ENCODE measurements at regions not wholly inside any gene's neighbourhood (a gene's known extent, or its start where the extent isn't known, plus 50 kb on each side); places are given as distances from the start of the nearest gene placed in this dataset.

DNA sequence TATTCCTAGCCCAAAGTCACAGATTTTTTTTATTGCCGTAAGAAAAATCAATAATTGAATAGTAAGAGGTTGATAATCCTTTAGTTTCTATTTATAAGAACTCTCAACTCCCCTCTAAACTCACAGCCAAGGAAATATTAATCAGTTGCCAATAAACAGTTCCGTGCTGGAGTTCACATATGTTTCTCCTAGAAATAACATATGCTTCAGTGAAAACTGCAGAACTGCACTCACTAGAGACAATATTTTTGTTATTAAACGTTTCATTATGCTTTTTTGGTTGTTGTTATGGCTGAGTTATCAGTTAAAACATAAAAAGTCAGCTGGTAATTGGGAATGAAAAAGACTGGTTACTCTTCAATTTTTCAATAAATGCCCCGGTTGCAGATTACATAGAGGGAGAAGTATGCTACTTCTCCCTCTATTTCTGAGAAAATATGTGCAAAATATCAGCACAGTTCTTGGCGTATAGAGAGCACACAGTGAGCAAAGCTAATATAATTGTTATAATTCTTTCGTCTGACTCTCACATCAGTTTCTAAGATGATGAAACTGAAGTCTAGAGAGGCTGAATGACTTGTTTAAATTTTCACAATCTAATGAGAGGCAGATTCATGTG is 781.2 kb upstream of the GRM7 start:
- H3K27ac ChIP-seq, result no peak overlapping the region
- H3K27me3 ChIP-seq, result no peaks in the 10 kb centered on the region
- WGBS, 2 donors, result 66 to 73% methylated on average over 6 of the region's 6 CpGs
- ATAC-seq (no peak), DNase-seq (no peak)
- H3K9me3 ChIP-seq, result peaks cover 0 to 4% (median 0%) of the 10 kb centered on the region in 11 donors
- TF ChIP-seq, protein P1, sequence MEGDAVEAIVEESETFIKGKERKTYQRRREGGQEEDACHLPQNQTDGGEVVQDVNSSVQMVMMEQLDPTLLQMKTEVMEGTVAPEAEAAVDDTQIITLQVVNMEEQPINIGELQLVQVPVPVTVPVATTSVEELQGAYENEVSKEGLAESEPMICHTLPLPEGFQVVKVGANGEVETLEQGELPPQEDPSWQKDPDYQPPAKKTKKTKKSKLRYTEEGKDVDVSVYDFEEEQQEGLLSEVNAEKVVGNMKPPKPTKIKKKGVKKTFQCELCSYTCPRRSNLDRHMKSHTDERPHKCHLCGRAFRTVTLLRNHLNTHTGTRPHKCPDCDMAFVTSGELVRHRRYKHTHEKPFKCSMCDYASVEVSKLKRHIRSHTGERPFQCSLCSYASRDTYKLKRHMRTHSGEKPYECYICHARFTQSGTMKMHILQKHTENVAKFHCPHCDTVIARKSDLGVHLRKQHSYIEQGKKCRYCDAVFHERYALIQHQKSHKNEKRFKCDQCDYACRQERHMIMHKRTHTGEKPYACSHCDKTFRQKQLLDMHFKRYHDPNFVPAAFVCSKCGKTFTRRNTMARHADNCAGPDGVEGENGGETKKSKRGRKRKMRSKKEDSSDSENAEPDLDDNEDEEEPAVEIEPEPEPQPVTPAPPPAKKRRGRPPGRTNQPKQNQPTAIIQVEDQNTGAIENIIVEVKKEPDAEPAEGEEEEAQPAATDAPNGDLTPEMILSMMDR (IDR thresholded peaks at IDR 0.05), result no peak
- no peaks in the 10 kb centered on the region for H3K4me1 ChIP-seq
- no peak overlapping the region for H3K4me3 ChIP-seq
- no peaks in the 10 kb centered on the region for H3K36me3 ChIP-seq
- intact Hi-C loops (cut with DNase I), result no loop called here

DNA sequence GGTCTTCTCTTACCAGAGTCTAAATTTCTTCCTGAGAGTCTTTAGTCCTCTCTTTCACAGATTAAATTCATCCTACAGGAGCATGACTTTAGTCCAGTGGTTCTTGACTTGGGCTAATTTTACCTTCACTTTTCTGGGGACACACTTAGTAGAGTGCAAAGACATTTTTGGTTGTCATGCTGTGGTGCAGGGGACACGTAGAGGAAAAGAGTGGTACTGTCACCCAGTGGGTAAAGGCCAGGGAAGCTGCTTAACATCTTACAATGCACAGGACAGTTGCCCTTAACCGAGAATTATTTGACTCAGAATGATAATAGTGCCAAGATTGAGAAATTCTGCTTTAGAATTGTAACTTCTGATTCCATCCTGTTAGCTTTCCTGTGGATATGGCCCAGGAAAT is 772.5 kb upstream of the GRM7 start:
- ATAC-seq (no peak), DNase-seq (no peak)
- H3K36me3 ChIP-seq, result no peaks in the 10 kb centered on the region
- no peaks in the 10 kb centered on the region for H3K9me3 ChIP-seq
- H3K4me1 ChIP-seq, result no peaks in the 10 kb centered on the region
- no peak overlapping the region for H3K4me3 ChIP-seq
- intact Hi-C loops (cut with DNase I), result no loop called here
- TF ChIP-seq, protein P1 (IDR thresholded peaks at IDR 0.05), result no peak
- peaks cover 0 to 8% (median 0%) of the 10 kb centered on the region in 7 donors for H3K27me3 ChIP-seq
- 45 to 50% methylated on average over 2 of the region's 2 CpGs for WGBS, 2 donors
- no peak overlapping the region for H3K27ac ChIP-seq

DNA sequence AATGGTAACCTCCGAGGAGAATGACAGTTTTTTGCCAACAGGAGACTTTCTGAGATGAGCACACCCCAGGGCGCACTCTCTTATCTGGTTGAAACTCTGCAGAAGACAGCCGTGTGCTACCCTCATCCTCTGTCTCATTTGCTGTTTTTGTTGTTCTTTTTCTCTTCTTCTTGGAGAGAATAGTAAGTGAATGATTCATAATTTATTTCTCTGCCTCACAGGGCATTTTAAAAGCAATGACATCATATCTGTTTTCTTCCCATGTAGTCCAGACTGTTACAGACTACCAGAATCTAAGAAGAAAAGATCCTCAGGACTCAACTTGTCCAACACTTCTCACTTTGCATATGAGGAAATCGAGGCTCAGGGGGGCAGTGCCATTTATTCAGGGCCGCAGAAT is 771.1 kb upstream of the GRM7 start:
- Histone ChIP-seq H3K36me3 (no peaks in the 10 kb centered on the region), H3K27me3 (peaks cover 0 to 8% (median 0%) of the 10 kb centered on the region in 7 donors), H3K4me3 (no peak overlapping the region), H3K9me3 (no peaks in the 10 kb centered on the region), H3K4me1 (no peaks in the 10 kb centered on the region), H3K27ac (no peak overlapping the region)
- WGBS, 2 donors, result 37 to 39% methylated on average over 5 of the region's 5 CpGs
- intact Hi-C loops (cut with DNase I), result no loop called here
- TF ChIP-seq, protein P1 (IDR thresholded peaks at IDR 0.05), result no peak
- no peak for ATAC-seq
- DNase-seq, result no peak

DNA sequence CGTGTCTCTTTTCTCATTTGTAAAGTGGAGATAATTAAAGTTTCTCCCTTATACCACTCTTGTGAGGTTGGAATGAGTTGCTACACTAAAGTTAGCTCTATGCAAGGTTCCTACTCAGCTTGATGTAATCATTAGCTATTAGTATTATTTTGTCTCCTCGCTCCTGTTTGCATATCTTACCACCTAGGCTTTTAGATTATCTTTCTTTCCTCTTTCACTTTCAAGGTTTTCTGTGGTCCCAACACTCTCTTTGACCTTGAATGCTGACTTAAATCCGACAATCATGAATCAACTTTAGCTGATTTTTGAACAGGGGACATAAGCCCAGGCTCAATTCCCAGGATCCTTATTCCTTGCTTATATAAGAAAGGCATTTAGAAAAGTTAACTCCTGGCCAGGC is 769.7 kb upstream of the GRM7 start:
- TF ChIP-seq, protein P1 (IDR thresholded peaks at IDR 0.05), result no peak
- no peak for ATAC-seq

More for the DNA sequence above, 769.7 kb upstream of the GRM7 start:
- WGBS, 2 donors, result 76 to 90% methylated on average over 3 of the region's 3 CpGs
- no peak overlapping the region for H3K27ac ChIP-seq
- H3K36me3 ChIP-seq, result no peaks in the 10 kb centered on the region
- H3K27me3 ChIP-seq, result peaks cover 0 to 8% (median 0%) of the 10 kb centered on the region in 7 donors
- no peaks in the 10 kb centered on the region for H3K4me1 ChIP-seq
- H3K9me3 ChIP-seq, result no peaks in the 10 kb centered on the region
- no peak overlapping the region for H3K4me3 ChIP-seq
- no peak for DNase-seq
- intact Hi-C loops (cut with DNase I), result no loop called here

Data from heart right ventricle (tissue), 16 donors.